ENCODE measurements at regions not wholly inside any gene's neighbourhood (a gene's known extent, or its start where the extent isn't known, plus 50 kb on each side); places are given as distances from the start of the nearest gene placed in this dataset.
"Not testable (repeated sequence)": the region's sequence is repeated elsewhere in the genome, so short reads cannot be mapped to it uniquely, and the experiment has no call there.

DNA sequence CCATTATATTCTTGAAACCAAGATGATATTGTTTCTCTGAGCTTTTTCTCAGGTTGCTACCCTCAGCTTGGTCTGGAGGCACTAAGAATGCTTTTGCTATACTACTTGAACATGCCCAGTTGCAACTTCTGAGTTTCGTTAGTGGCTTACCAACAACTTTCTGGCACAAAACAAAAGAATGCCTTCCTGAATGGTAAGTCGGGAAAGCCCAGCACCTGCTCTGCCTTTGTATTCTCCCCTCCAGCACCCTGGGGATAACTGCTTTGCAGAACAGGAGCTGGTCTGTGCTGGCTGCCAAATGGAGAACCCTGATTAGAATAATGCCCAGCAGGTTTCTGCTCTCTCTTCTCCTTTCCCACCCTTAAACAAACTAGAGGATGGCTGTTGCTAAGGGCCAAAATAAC lies 149.3 kb downstream of the TGFB2 start:
- DNase-seq (ENCODE audit: low read depth), result no peak

DNA sequence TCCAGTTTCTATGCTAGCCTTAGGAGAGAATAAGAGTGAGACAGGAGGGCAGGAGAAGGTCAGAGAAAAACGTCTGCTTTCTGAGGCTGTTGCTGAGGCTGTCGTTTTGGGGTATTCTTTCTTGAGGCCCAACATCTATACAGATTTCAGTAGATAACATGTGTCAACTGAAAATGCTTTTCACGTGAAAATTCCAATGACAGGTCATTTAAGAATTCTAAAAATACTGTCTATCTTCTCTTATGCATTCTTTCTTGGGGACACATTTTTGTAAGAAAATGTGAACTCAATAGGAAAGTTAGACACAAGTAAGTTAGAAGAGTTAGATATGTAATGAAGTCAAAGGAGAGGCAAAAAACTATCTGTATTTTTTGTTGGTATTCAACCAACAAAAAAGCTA lies 150.8 kb downstream of the TGFB2 start:
- DNase-seq (ENCODE audit: low read depth), result no peak

DNA sequence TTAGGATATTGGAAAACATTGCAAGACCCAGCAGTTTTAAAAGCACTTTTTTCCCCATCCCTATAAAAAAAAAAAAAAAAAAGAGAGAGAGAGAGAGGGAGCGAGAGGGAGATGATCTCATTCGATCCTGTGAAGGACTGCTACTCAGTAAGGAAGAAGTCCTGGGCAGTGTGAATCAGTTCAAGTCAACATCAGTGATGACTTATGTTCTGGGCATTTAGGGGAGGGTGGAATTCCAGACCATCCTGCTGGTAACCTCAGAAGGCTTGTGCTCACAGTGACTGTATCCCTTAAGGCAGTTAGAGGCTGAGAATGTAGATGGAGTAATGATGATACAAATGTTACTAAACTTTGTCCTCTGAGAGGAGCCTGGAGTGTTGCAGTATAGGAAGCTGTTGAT lies 151.4 kb downstream of the TGFB2 start:
- DNase-seq (ENCODE audit: low read depth), result no peak

GRCh38 chr1:218498056-218498938 lies 153.2 kb downstream of the TGFB2 start:
- DNase-seq (ENCODE audit: low read depth), result no peak

DNA sequence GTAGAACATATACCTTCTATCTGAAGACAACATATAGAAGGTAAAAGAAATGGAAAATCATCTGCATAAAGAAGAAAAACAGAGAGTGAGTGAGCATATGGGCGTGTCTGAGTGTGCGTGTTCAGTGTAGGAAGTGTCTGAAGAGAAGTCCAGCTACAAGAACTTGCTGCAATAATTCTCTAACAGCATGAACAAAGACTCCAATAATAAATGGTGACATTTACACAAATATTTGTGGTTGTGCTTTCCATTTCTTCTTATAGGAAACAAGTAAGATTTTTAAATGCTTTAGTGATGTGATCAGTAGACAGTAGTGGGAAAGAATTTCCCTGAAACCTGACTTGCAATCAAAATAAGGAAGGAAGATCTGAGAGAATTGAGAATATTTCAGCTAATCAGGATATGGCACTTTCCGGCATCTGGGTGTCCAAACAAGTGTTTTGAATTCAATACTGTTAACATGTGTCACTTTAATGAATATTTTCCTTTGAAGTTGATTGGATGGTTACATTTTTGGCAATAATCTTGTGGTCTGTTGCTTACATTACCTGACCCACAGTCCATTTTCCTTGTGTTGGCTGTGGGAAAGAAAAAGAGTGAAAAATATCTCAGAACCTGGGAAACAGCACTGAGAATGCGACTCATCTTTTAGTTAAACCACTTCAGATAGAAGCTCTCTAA lies 154.0 kb downstream of the TGFB2 start:
- DNase-seq (ENCODE audit: low read depth), result no peak

DNA sequence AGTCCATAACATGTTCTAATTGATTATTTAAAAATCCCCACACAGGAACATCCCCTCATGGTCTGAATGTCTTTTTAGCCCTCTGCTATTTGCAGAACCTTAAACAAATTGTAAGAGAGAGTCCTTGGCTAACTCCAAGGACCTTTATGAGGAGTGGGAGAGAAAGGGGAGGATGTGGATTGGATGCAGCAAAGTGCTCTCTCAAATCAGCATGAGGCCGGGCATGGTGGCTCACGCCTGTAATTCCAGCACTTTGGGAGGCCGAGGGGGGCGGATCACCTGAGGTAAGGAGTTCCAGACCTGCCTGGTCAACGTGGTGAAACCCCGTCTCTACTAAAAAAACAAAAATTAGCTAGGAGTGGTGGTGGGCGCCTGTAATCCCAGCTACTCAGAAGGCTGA lies 154.8 kb downstream of the TGFB2 start:
- DNase-seq (ENCODE audit: low read depth), result no peak

GRCh38 chr1:218501161-218501560 lies 156.0 kb downstream of the TGFB2 start:
- no peak for DNase-seq (ENCODE audit: low read depth)

GRCh38 chr1:218502383-218502782 lies 157.2 kb downstream of the TGFB2 start:
- no peak for DNase-seq (ENCODE audit: low read depth)

- no peak for DNase-seq (ENCODE audit: low read depth)
Observed at GRCh38 chr1:218503102-218503501, 158.0 kb downstream of the TGFB2 start.

DNA sequence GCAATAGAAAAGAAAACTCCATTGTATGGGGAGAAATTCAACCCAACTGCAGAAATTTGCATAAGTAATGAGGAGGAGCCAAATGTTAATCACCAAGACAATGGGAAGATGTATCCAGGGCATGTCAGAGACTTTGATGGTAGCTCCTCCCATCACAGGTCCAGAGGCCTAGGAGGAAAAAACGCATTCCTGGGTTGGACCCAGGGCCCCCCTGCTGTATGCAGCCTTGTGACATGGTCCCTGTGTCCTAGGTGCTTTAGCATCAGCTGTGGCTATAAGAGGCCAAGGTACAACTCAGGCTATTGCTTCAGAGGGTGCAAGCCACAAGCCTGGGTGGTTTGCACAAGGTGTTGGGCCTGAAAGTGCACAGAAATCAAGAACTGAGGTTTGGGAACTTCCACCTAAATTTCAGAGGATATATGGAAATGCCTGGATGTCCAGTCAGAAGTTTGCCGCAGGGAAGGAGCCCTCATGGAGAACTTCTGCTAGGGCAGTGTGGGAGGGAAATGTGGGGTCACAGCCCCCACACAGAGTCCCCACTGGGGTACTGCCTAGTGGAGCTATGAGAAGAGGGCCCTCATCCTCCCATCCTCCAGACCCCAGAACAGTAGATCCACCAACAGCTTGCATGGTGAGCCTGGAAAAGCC lies 162.3 kb downstream of the TGFB2 start:
- DNase-seq (ENCODE audit: low read depth), result no peak

DNA sequence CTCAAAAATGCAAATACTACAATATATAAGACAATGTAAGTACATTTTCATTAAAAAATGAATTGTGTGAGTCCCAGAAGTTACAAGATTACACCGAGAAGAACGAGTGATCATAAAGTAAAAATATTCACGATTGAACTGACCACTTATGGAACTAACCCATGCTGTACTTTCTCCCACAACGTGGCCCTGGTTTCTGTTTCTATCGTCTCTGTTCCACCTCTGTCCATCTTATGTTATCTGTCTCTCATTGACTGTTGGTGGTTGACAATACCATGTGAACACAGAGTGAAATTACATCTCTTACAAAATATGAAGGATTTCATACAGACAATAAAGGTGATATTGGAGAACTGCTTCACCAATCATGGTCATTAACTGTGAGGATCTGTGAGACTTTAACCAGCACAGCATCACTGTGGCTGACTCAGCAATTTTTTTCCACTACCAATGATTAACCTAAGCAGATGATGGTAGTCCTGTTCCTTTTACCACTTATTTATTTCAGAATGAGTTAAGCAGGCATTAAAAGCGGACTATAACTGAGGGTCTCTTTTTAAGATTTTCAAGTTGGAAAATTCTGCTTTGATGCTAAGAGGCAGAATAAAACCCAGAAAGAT lies 165.1 kb downstream of the TGFB2 start:
- DNase-seq (ENCODE audit: low read depth), result no peak

GRCh38 chr1:218513328-218513727 lies 168.2 kb downstream of the TGFB2 start:
- DNase-seq (ENCODE audit: low read depth), result no peak

DNA sequence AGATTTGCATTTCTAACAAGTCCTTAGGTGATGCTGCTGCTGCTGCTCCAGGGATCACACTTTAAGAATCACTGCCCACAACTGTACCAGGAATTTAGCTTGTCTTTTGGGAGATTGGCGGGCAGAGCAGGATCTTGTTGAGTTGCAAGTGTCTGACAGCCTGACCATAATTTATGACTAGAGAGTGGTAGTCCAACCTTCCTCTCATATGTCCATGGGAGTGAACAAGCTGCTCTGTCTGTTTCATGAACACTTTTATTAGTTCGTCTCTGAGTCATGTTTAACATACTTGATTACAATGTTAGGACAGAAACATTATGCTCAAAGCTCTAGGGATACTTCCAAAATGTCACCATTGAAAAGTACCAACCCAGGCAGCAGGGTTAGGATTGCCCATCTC lies 169.6 kb downstream of the TGFB2 start:
- no peak for DNase-seq (ENCODE audit: low read depth)

DNA sequence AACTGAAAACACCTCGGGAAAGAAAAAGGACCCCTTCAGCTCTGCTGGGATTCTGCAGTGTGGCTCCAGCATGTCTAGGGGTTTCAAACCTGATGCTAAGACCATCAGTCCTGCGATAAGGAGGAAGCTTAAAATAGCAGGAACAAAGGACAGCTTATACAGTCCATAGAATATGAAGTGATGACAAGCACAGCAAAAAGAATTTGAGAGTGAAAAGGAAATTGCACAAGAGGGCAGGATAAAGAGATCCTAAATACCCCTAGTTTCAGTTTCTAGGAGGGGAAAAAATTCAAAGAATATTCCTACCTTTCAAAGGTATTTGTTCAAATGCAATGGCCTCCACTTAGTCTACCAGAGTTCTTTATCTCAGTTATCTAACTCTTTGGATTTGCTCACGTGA lies 171.4 kb downstream of the TGFB2 start:
- DNase-seq (ENCODE audit: low read depth), result no peak

- DNase-seq (ENCODE audit: low read depth), result no peak
Observed at GRCh38 chr1:218517459-218517858, 172.3 kb downstream of the TGFB2 start.

DNA sequence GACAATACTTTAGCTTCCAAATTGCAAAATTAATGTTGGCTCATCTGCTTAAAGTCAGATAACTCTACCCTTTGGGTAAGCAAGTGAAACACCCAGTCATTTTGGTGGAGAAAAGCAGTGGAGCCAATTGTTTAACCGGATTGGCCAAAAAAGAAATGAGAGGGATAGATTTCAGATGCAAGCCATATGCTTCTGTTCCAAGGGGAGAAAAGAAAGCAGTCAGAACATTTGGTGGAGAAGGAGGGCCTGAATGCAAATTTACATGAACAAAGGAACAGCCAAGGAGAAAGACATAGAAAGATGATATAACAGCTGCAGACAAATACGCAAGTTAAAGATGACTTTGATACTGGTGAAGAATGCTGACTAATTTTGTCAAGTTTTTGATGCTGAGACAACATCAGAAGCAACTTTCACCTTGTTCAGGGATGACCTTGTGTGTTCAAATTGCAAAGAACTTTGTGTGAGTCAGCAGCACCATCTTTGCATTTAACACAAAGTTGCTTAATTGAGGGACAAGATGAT lies 173.1 kb downstream of the TGFB2 start:
- no peak for DNase-seq (ENCODE audit: low read depth)

- DNase-seq (ENCODE audit: low read depth), result not testable (repeated sequence)
Observed at GRCh38 chr1:218520646-218521045, 175.5 kb downstream of the TGFB2 start.

- DNase-seq (ENCODE audit: low read depth), result peak; percentile 6
Observed at GRCh38 chr1:218521414-218522169, 176.5 kb downstream of the TGFB2 start.

GRCh38 chr1:218524526-218524925 lies 179.4 kb downstream of the TGFB2 start:
- DNase-seq (ENCODE audit: low read depth), result no peak

- no peak for DNase-seq (ENCODE audit: low read depth)
Observed at GRCh38 chr1:218525031-218525430, 179.9 kb downstream of the TGFB2 start.

GRCh38 chr1:218525451-218526197 lies 180.5 kb downstream of the TGFB2 start:
- DNase-seq (ENCODE audit: low read depth), result no peak
